ENCODE measurements at regions not wholly inside any gene's neighbourhood (a gene's known extent, or its start where the extent isn't known, plus 50 kb on each side); places are given as distances from the start of the nearest gene placed in this dataset.

DNA sequence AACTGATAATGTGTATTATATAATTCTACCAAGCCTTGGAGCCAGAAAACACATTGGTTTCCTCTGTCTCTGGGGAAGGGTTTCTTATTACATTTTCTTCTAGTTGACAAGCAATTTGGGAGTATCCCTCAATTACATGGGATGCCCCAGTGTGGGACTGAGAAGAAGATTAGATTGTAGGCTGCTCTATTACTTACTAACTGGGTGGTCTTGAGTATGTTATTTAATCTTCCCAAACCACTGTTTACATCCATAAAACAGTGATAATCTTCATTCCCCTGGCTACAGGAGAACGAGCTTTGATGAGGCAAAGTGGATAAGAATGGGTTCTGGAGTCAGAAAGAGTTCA lies 105.8 kb downstream of the TSEN15 start:
- Histone ChIP-seq H3K4me2 (ENCODE audit: control insufficient read depth, insufficient read depth) (no peak overlapping the region), H3K36me3 (ENCODE audit: control insufficient read depth in 2 of 2, insufficient read depth in 2 of 2, low read length in 1 of 2) (no peaks in the 10 kb centered on the region), H3K9me3 (replicated peaks; ENCODE audit: control insufficient read depth, insufficient read depth, low read length) (no peaks in the 10 kb centered on the region; the same call in 2 of the 3 replicates), H3K27me3 (replicated peaks in 1 of 2; ENCODE audit: control insufficient read depth in 2 of 2, insufficient read depth in 2 of 2, low read length in 1 of 2) (peaks cover 0 to 4% of the 10 kb centered on the region in 2 experiments; a peak in 1 of 4 replicates), H4K20me1 (ENCODE audit: control insufficient read depth, insufficient read depth) (no peaks in the 10 kb centered on the region), H3K79me2 (ENCODE audit: control insufficient read depth, insufficient read depth, low read length) (no peaks in the 10 kb centered on the region), H3K4me3 (no peak overlapping the region), H2AFZ (ENCODE audit: control insufficient read depth, low read depth, low read length) (no peak overlapping the region), H3K27ac (ENCODE audit: control insufficient read depth, insufficient read depth) (no peak overlapping the region), H3K9ac (ENCODE audit: control insufficient read depth, insufficient read depth, low read length) (no peak overlapping the region), H3K4me1 (ENCODE audit: control insufficient read depth, insufficient read depth, low read length) (peaks cover 4% of the 10 kb centered on the region; the same call in 1 of the 2 replicates)
- intact Hi-C loops (cut with micrococcal nuclease; ENCODE audit: unreplicated experiment) = no loop called here
- POLR2A ChIA-PET = no interaction called here
- DNase-seq (ENCODE audit: low read depth, low spot score) = no peak
- no peak for TF ChIP-seq HCFC1 (IDR thresholded peaks at IDR 0.05; ENCODE audit: low read length)
- no peak for TF ChIP-seq TBL1XR1 (IDR thresholded peaks at IDR 0.05; ENCODE audit: low read depth, low read length)
- TF ChIP-seq, protein P1, sequence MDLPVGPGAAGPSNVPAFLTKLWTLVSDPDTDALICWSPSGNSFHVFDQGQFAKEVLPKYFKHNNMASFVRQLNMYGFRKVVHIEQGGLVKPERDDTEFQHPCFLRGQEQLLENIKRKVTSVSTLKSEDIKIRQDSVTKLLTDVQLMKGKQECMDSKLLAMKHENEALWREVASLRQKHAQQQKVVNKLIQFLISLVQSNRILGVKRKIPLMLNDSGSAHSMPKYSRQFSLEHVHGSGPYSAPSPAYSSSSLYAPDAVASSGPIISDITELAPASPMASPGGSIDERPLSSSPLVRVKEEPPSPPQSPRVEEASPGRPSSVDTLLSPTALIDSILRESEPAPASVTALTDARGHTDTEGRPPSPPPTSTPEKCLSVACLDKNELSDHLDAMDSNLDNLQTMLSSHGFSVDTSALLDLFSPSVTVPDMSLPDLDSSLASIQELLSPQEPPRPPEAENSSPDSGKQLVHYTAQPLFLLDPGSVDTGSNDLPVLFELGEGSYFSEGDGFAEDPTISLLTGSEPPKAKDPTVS (IDR thresholded peaks at IDR 0.05; ENCODE audit: low read depth, low read length) = no peak
- BruUV-seq (replicated peaks) = no TSS peak
- in situ Hi-C loops (cut with MboI) = no loop called here
- WGBS (ENCODE audit: insufficient coverage, insufficient replicate concordance, low lambda C conversion rate, missing lambda C conversion rate) = 0% methylated on average over 1 of the region's 1 CpG
- CTCF ChIA-PET = no interaction called here
- ATAC-seq = no peak
- SMC1A ChIA-PET (ENCODE audit: uncharacterized antibody, unreplicated experiment) = interaction anchor here (1.0 kb wide), 1 partner anchor 16 kb away, joined by 3 read pairs; no protein-coding TSS in a partner anchor
- RAD21 ChIA-PET (ENCODE audit: unreplicated experiment) = no interaction called here
- FAIRE-seq = no peak

DNA sequence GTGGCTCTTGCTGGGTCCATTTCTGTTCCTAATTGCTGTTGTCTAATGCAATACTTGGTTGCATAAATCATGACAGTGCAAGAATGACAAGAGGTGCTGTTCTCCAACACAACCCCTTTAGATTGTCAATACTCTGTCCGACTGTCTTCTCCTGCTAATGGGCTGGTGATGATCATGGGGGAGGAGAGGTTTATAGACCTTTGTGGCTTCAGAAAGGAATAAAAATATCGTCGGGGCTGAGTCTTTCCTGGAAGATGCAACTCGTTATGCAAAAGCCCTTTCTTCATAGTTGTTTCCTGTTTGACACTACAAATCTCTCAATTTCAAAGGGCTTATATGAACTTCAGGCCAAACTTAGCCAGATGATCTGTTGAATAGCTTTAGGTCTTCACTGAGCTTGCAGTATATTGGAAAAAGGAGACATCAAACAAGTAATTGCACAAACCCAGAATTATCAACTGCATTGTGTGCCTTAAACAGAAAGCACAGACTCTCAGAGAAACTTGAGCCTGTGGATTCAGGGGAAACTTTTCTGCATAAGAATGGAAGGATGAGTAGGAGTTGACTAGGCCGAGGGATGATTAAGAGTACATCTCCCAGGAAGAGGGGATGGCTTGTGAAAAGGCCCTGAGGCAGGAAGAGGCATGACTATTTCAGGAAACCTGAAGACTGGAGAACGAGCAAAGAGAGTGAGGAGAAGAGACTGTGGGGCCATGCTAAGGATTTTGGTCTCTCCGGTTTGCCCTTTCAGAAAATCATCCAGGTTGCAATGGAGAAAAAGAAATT lies 107.6 kb downstream of the TSEN15 start:
- intact Hi-C loops (cut with micrococcal nuclease; ENCODE audit: unreplicated experiment) = no loop called here
- Histone ChIP-seq H3K4me3 (no peak overlapping the region), H3K9ac (ENCODE audit: control insufficient read depth, insufficient read depth, low read length) (no peak overlapping the region), H3K27ac (ENCODE audit: control insufficient read depth, insufficient read depth) (no peak overlapping the region), H2AFZ (ENCODE audit: control insufficient read depth, low read depth, low read length) (no peak overlapping the region; the same call in 1 of the 2 replicates), H3K27me3 (replicated peaks in 1 of 2; ENCODE audit: control insufficient read depth in 2 of 2, insufficient read depth in 2 of 2, low read length in 1 of 2) (no peaks in the 10 kb centered on the region), H3K36me3 (ENCODE audit: control insufficient read depth in 2 of 2, insufficient read depth in 2 of 2, low read length in 1 of 2) (no peaks in the 10 kb centered on the region), H3K9me3 (replicated peaks; ENCODE audit: control insufficient read depth, insufficient read depth, low read length) (no peaks in the 10 kb centered on the region; the same call in 2 of the 3 replicates), H3K79me2 (ENCODE audit: control insufficient read depth, insufficient read depth, low read length) (no peaks in the 10 kb centered on the region), H3K4me1 (ENCODE audit: control insufficient read depth, insufficient read depth, low read length) (peaks cover 15% of the 10 kb centered on the region), H3K4me2 (ENCODE audit: control insufficient read depth, insufficient read depth) (no peak overlapping the region), H4K20me1 (ENCODE audit: control insufficient read depth, insufficient read depth) (no peaks in the 10 kb centered on the region; the same call in 1 of the 2 replicates)
- no peak for DNase-seq (ENCODE audit: low read depth, low spot score)
- TF ChIP-seq MYC (IDR thresholded peaks at IDR 0.05; ENCODE audit: insufficient read depth, insufficient read length, insufficient replicate concordance, low read length, severe bottlenecking) (no peak), TCF3 (IDR thresholded peaks at IDR 0.05; ENCODE audit: borderline replicate concordance, insufficient read depth, low read depth, low read length) (no peak), IRF3 (IDR thresholded peaks at IDR 0.05) (no peak), JUND (IDR thresholded peaks at IDR 0.05; ENCODE audit: low read depth, low read length) (no peak), MEF2A (IDR thresholded peaks at IDR 0.05; ENCODE audit: insufficient read depth, low read depth, low read length) (no peak), ATF7 (IDR thresholded peaks at IDR 0.05; ENCODE audit: low read depth) (no peak), NRF1 (conservative IDR thresholded peaks at IDR 0.05; ENCODE audit: low read depth, low read length) (no peak)
- in situ Hi-C loops (cut with MboI) = no loop called here
- no peak for FAIRE-seq
- ChIA-PET CTCF (no interaction called here), SMC1A (ENCODE audit: uncharacterized antibody, unreplicated experiment) (interaction anchor here (1.4 kb wide), 1 partner anchor 109 kb away, joined by 3 read pairs; no protein-coding TSS in a partner anchor), RAD21 (ENCODE audit: unreplicated experiment) (no interaction called here), POLR2A (no interaction called here)
- no peak for ATAC-seq
- BruUV-seq (replicated peaks) = no TSS peak
- 28% methylated on average over 7 of the region's 7 CpGs for WGBS (ENCODE audit: insufficient coverage, insufficient replicate concordance, low lambda C conversion rate, missing lambda C conversion rate)

Data from GM12878 (cell line).